CD4-positive, alpha-beta T cell (primary cell): ENCODE measurements at regions not wholly inside any gene's neighbourhood (a gene's known extent, or its start where the extent isn't known, plus 50 kb on each side); places are given as distances from the start of the nearest gene placed in this dataset.

Source experiments
- ATAC-seq: fragments of 200-7000 bp; cut with Tn5 transposase; one replicate; pipeline ENCODE4 v1.10.0; 2022; ENCODE audit warnings: mild to moderate bottlenecking; ENCODE audit not compliant: poor library complexity
- CTCF ChIA-PET: fragments of 350-600 bp; sonication (Branson Sonifier 250); formaldehyde crosslinking; loops from one replicate; lab custom pipeline; 2021; ENCODE audit warnings: antibody characterized with exemption, inconsistent platforms; lab: Charles Lee
- POLR2A ChIA-PET: fragments of 350-600 bp; sonication (Branson Sonifier 250); formaldehyde crosslinking; loops from one replicate; lab custom pipeline; 2021; ENCODE audit warnings: antibody characterized with exemption, inconsistent platforms; lab: Charles Lee
- DNase-seq, 14 experiments: peaks; one replicate each; pipeline ENCODE4 v3.0.0-alpha.2; 2013 to 2020; ENCODE audit warnings: mixed read lengths in 2 of 14
- H3K27ac ChIP-seq, 2 donors: one replicate each; pipeline versions ENCODE4 v1.5.1 to v1.7.0; 2013; ENCODE audit warnings: low read length in 2 of 2, low read depth in 1 of 2, mild to moderate bottlenecking in 1 of 2
- H3K27me3 ChIP-seq, 2 experiments: 1 replicate in 1 of 2; 2 replicates in 1 of 2; pipeline versions ENCODE4 v1.6.1 to v1.7.0; 2013; ENCODE audit warnings: low read length in 2 of 2, control low read depth in 1 of 2, mild to moderate bottlenecking in 1 of 2, moderate library complexity in 1 of 2; ENCODE audit not compliant: insufficient read depth in 2 of 2, control insufficient read depth in 1 of 2
- H3K36me3 ChIP-seq: one replicate; pipeline ENCODE4 v1.6.1; 2013; ENCODE audit warnings: low read length, control low read depth; ENCODE audit not compliant: insufficient read depth
- H3K4me1 ChIP-seq: one replicate; pipeline ENCODE4 v1.6.1; 2013; ENCODE audit warnings: low read length, control low read depth; ENCODE audit not compliant: insufficient read depth
- H3K4me3 ChIP-seq: one replicate; pipeline ENCODE4 v1.5.1; 2013; ENCODE audit warnings: mild to moderate bottlenecking, low read length, moderate library complexity
- H3K9me3 ChIP-seq, 2 experiments: 1 replicate in 1 of 2; 2 replicates in 1 of 2; pipeline versions ENCODE4 v1.6.1 to v1.7.0; 2013; ENCODE audit warnings: low read length in 2 of 2, mild to moderate bottlenecking in 2 of 2, control low read depth in 1 of 2, moderate library complexity in 1 of 2; ENCODE audit not compliant: control insufficient read depth in 1 of 2, insufficient read depth in 1 of 2
- H3K27ac Mint-ChIP-seq: one replicate; pipeline ENCODE4 v1.8.0; 2020; ENCODE audit warnings: mixed read lengths
- H3K27me3 Mint-ChIP-seq: one replicate; pipeline ENCODE4 v1.8.0; 2021; ENCODE audit warnings: mixed read lengths
- H3K36me3 Mint-ChIP-seq: one replicate; pipeline ENCODE4 v1.8.0; 2021; ENCODE audit warnings: low read depth, mixed read lengths
- H3K4me1 Mint-ChIP-seq: one replicate; pipeline ENCODE4 v1.8.0; 2021; ENCODE audit warnings: low read depth, mixed read lengths
- H3K4me3 Mint-ChIP-seq: one replicate; pipeline ENCODE4 v1.8.0; 2020; ENCODE audit warnings: mild to moderate bottlenecking, mixed read lengths
- H3K9me3 Mint-ChIP-seq: one replicate; pipeline ENCODE4 v1.8.0; 2020; ENCODE audit warnings: mixed read lengths
- CTCF ChIP-seq: fragments of 200-600 bp; IDR thresholded peaks from one replicate; pipeline ENCODE4 v1.8.0; 2022; ENCODE audit warnings: antibody characterized with exemption, mild to moderate bottlenecking
- intact Hi-C, 2 experiments: fragments of 100-400 bp; cut with DNase I in 1 of 2; cut with micrococcal nuclease in 1 of 2; formaldehyde crosslinking; loops; one replicate each; pipeline versions ENCODE4 v1.15.1 to v1.9.0; 2023 to 2025; cut with DNase I, micrococcal nuclease

GRCh38 chr15:47824147-47824546 lies 106.8 kb downstream of the SEMA6D start:
- no peak overlapping the region for H3K27ac Mint-ChIP-seq
- no peaks in the 10 kb centered on the region for H3K27me3 Mint-ChIP-seq
- no peak for TF ChIP-seq CTCF
- ATAC-seq (no peak), DNase-seq (no peak)
- no peaks in the 10 kb centered on the region for H3K4me1 ChIP-seq
- H3K27me3 ChIP-seq: no peaks in the 10 kb centered on the region
- H3K36me3 ChIP-seq: no peaks in the 10 kb centered on the region
- no peaks in the 10 kb centered on the region for H3K9me3 Mint-ChIP-seq
- no peak overlapping the region for H3K4me3 Mint-ChIP-seq
- no peaks in the 10 kb centered on the region for H3K4me1 Mint-ChIP-seq
- H3K27ac ChIP-seq: no peak overlapping the region
- ChIA-PET POLR2A (no interaction called here), CTCF (no interaction called here)
- no peaks in the 10 kb centered on the region for H3K9me3 ChIP-seq
- no peak overlapping the region for H3K4me3 ChIP-seq
- no peaks in the 10 kb centered on the region for H3K36me3 Mint-ChIP-seq
- intact Hi-C loops: no loop called here

- Histone ChIP-seq H3K9me3 (no peaks in the 10 kb centered on the region), H3K27me3 (no peaks in the 10 kb centered on the region), H3K4me1 (no peaks in the 10 kb centered on the region), H3K4me3 (no peak overlapping the region), H3K36me3 (no peaks in the 10 kb centered on the region), H3K27ac (no peak overlapping the region)
- no peak for TF ChIP-seq CTCF
- intact Hi-C loops: no loop called here
- H3K36me3 Mint-ChIP-seq: no peaks in the 10 kb centered on the region
- no peaks in the 10 kb centered on the region for H3K27me3 Mint-ChIP-seq
- DNase-seq: no peak
- ChIA-PET CTCF (no interaction called here), POLR2A (no interaction called here)
- no peak overlapping the region for H3K4me3 Mint-ChIP-seq
- H3K27ac Mint-ChIP-seq: no peak overlapping the region
- no peaks in the 10 kb centered on the region for H3K4me1 Mint-ChIP-seq
- no peaks in the 10 kb centered on the region for H3K9me3 Mint-ChIP-seq
- ATAC-seq: no peak
Measured at GRCh38 chr15:47829667-47830066, 112.4 kb downstream of the SEMA6D start.

GRCh38 chr15:47834093-47834492 lies 116.8 kb downstream of the SEMA6D start:
- Mint-ChIP-seq H3K36me3 (no peaks in the 10 kb centered on the region), H3K27me3 (no peaks in the 10 kb centered on the region), H3K9me3 (no peaks in the 10 kb centered on the region), H3K27ac (no peak overlapping the region), H3K4me3 (no peak overlapping the region), H3K4me1 (no peaks in the 10 kb centered on the region)
- no peaks in the 10 kb centered on the region for H3K27me3 ChIP-seq
- ChIA-PET POLR2A (no interaction called here), CTCF (no interaction called here)
- DNase-seq (no peak), ATAC-seq (no peak)
- H3K27ac ChIP-seq: no peak overlapping the region
- H3K36me3 ChIP-seq: no peaks in the 10 kb centered on the region
- intact Hi-C loops: no loop called here
- H3K9me3 ChIP-seq: no peaks in the 10 kb centered on the region
- no peak overlapping the region for H3K4me3 ChIP-seq
- no peak for TF ChIP-seq CTCF
- no peaks in the 10 kb centered on the region for H3K4me1 ChIP-seq
